ENCODE measurements at regions not wholly inside any gene's neighbourhood (a gene's known extent, or its start where the extent isn't known, plus 50 kb on each side); places are given as distances from the start of the nearest gene placed in this dataset.
A peak's percentile ranks its signal among the peaks of the same experiment; 100 is the strongest.
"Not testable (repeated sequence)": the region's sequence is repeated elsewhere in the genome, so short reads cannot be mapped to it uniquely, and the experiment has no call there.

GRCh38 chr11:13218685-13219084 lies 58.9 kb upstream of the BMAL1 start:
- H3K9me1 ChIP-seq (ENCODE audit: control insufficient read depth, insufficient read depth, low read length); CTCF ChIA-PET (ENCODE audit: low intra/inter-chr PET ratio); BruUV-seq (replicated peaks); ATAC-seq; H2AFZ ChIP-seq (ENCODE audit: low read depth, low read length); H3K27ac ChIP-seq (ENCODE audit: extremely low read depth, low read depth, low read length); H3K4me3 ChIP-seq; DNase-seq (ENCODE audit: extremely low read depth in 1 of 4, low spot score in 3 of 4); H3K9ac ChIP-seq (ENCODE audit: insufficient read depth in 1 of 2, low read depth in 2 of 2, low read length in 2 of 2); intact Hi-C loops (cut with micrococcal nuclease); H3K79me2 ChIP-seq (ENCODE audit: control insufficient read depth, insufficient read depth, low read length); H3K9me3 ChIP-seq (replicated peaks; ENCODE audit: control insufficient read depth, insufficient read depth, low read depth, low read length); H4K20me1 ChIP-seq (replicated peaks; ENCODE audit: control insufficient read depth, insufficient read depth, low read length); FAIRE-seq; in situ Hi-C loops (cut with MboI); H3K4me1 ChIP-seq (replicated peaks in 1 of 2; ENCODE audit: control insufficient read depth in 2 of 2, insufficient read depth in 2 of 2, low read length in 2 of 2); H3K36me3 ChIP-seq (ENCODE audit: control insufficient read depth, insufficient read depth, low read length); POLR2A ChIA-PET; H3K4me2 ChIP-seq (ENCODE audit: insufficient read depth, low read length): not testable (repeated sequence)
- peaks cover 12 to 26% of the 10 kb centered on the region in 2 experiments; a peak in 4 of 5 replicates for H3K27me3 ChIP-seq (ENCODE audit: control insufficient read depth in 2 of 2, insufficient read depth in 2 of 2, low read length in 2 of 2)
- WGBS (ENCODE audit: insufficient coverage, low coverage, missing lambda C conversion rate), result 0% methylated on average over 1 of the region's 1 CpG
- TF ChIP-seq ZNF146 (CRISPR knock-in tag; IDR thresholded peaks at IDR 0.05; ENCODE audit: unreplicated experiment), result peak; percentile 65

GRCh38 chr11:13220148-13220547 lies 57.4 kb upstream of the BMAL1 start:
- CTCF ChIA-PET (ENCODE audit: low intra/inter-chr PET ratio), result no interaction called here
- no TSS peak for BruUV-seq (replicated peaks)
- ATAC-seq (no peak), FAIRE-seq (no peak), DNase-seq (ENCODE audit: extremely low read depth in 1 of 4, low spot score in 3 of 4) (no peak)
- Histone ChIP-seq H2AFZ (ENCODE audit: low read depth, low read length) (no peak overlapping the region), H3K27me3 (ENCODE audit: control insufficient read depth in 2 of 2, insufficient read depth in 2 of 2, low read length in 2 of 2) (peaks cover 10 to 18% of the 10 kb centered on the region in 2 experiments; a peak in 4 of 5 replicates), H3K27ac (ENCODE audit: extremely low read depth, low read depth, low read length) (no peak overlapping the region), H3K36me3 (ENCODE audit: control insufficient read depth, insufficient read depth, low read length) (no peaks in the 10 kb centered on the region), H3K4me3 (no peak overlapping the region), H3K4me2 (ENCODE audit: insufficient read depth, low read length) (no peak overlapping the region), H3K9ac (ENCODE audit: insufficient read depth in 1 of 2, low read depth in 2 of 2, low read length in 2 of 2) (no peak overlapping the region), H3K9me1 (ENCODE audit: control insufficient read depth, insufficient read depth, low read length) (no peaks in the 10 kb centered on the region), H3K9me3 (replicated peaks; ENCODE audit: control insufficient read depth, insufficient read depth, low read depth, low read length) (no peaks in the 10 kb centered on the region), H3K4me1 (replicated peaks in 1 of 2; ENCODE audit: control insufficient read depth in 2 of 2, insufficient read depth in 2 of 2, low read length in 2 of 2) (no peaks in the 10 kb centered on the region), H3K79me2 (ENCODE audit: control insufficient read depth, insufficient read depth, low read length) (no peaks in the 10 kb centered on the region), H4K20me1 (replicated peaks; ENCODE audit: control insufficient read depth, insufficient read depth, low read length) (no peaks in the 10 kb centered on the region)
- WGBS (ENCODE audit: insufficient coverage, low coverage, missing lambda C conversion rate), result 0% methylated on average over 3 of the region's 3 CpGs
- POLR2A ChIA-PET, result no interaction called here
- intact Hi-C loops (cut with micrococcal nuclease), result no loop called here
- in situ Hi-C loops (cut with MboI), result no loop called here
- TF ChIP-seq NFATC3 (IDR thresholded peaks at IDR 0.05) (no peak), CTCFL (IDR thresholded peaks at IDR 0.05; ENCODE audit: borderline replicate concordance, insufficient read depth, low read depth, low read length, poor library complexity, severe bottlenecking) (no peak), ATF6 (CRISPR knock-in tag; IDR thresholded peaks at IDR 0.05) (no peak), ZNF830 (CRISPR knock-in tag; IDR thresholded peaks at IDR 0.05) (no peak), NCOA6 (IDR thresholded peaks at IDR 0.05) (no peak), FOXP1 (CRISPR knock-in tag; IDR thresholded peaks at IDR 0.05) (no peak), PURB (CRISPR knock-in tag; IDR thresholded peaks at IDR 0.05; ENCODE audit: low read depth) (no peak), ZC3H8 (IDR thresholded peaks at IDR 0.05) (no peak), ID3 (CRISPR knock-in tag; IDR thresholded peaks at IDR 0.05) (no peak), ID3 (tag; IDR thresholded peaks at IDR 0.05) (no peak), TOE1 (IDR thresholded peaks at IDR 0.05; ENCODE audit: borderline replicate concordance) (no peak), TOE1 (CRISPR knock-in tag; IDR thresholded peaks at IDR 0.05; ENCODE audit: borderline replicate concordance, low read depth) (no peak), ZNF586 (CRISPR knock-in tag; conservative IDR thresholded peaks at IDR 0.05) (no peak)
